Urinary bladder (tissue), 3 donors: ENCODE measurements at regions not wholly inside any gene's neighbourhood (a gene's known extent, or its start where the extent isn't known, plus 50 kb on each side); places are given as distances from the start of the nearest gene placed in this dataset.

Experiments used
- DNase-seq: peaks from one replicate; pipeline ENCODE4 v3.0.0-alpha.2; 2015; ENCODE audit errors: extremely low spot score
- H3K27ac ChIP-seq: one replicate; pipeline ENCODE4 v1.5.1; 2013; ENCODE audit warnings: low read depth, mild to moderate bottlenecking, moderate library complexity
- H3K36me3 ChIP-seq: one replicate; pipeline ENCODE4 v1.6.1; 2013; ENCODE audit warnings: mild to moderate bottlenecking, moderate library complexity; ENCODE audit not compliant: insufficient read depth
- H3K4me1 ChIP-seq: one replicate; pipeline ENCODE4 v1.6.1; 2013; ENCODE audit warnings: mild to moderate bottlenecking, moderate library complexity; ENCODE audit not compliant: insufficient read depth
- H3K4me3 ChIP-seq: one replicate; pipeline ENCODE4 v1.5.1; 2013; ENCODE audit warnings: low read depth, low read length
- WGBS: extraction: QIAGEN DNeasy Blood & Tissue Kit; methylation state at CpG from one replicate; pipeline ENCODE4 v1.1.7; 2013; 5-methylcytosine and 5-hydroxymethylcytosine counted together
- donor health status: healthy with polysubstance abuse.
- donor health status: healthy.

- no peak overlapping the region for H3K27ac ChIP-seq
- H3K4me1 ChIP-seq, result no peaks in the 10 kb centered on the region
- H3K36me3 ChIP-seq, result no peaks in the 10 kb centered on the region
- 73% methylated on average over 6 of the region's 6 CpGs for WGBS
- no peak overlapping the region for H3K4me3 ChIP-seq
- no peak for DNase-seq
These were observed 715.7 kb downstream of the DIAPH3 start for GRCh38 chr13:59447846-59448620.

- no peak for DNase-seq
- no peaks in the 10 kb centered on the region for H3K4me1 ChIP-seq
- WGBS, result 76% methylated on average over 4 of the region's 4 CpGs
These were observed 714.0 kb downstream of the DIAPH3 start for GRCh38 chr13:59449750-59450149.

GRCh38 chr13:59450229-59450628, 713.5 kb downstream of the DIAPH3 start:
- no peak for DNase-seq
- H3K4me1 ChIP-seq, result no peaks in the 10 kb centered on the region
- no peak overlapping the region for H3K27ac ChIP-seq
- no peaks in the 10 kb centered on the region for H3K36me3 ChIP-seq
- WGBS, result 70% methylated on average over 1 of the region's 1 CpG
- H3K4me3 ChIP-seq, result no peak overlapping the region

More at GRCh38 chr13:59449750-59450149, 714.0 kb downstream of the DIAPH3 start:
- H3K4me3 ChIP-seq, result no peak overlapping the region
- H3K27ac ChIP-seq, result no peak overlapping the region
- H3K36me3 ChIP-seq, result no peaks in the 10 kb centered on the region

GRCh38 chr13:59451236-59451635, 712.5 kb downstream of the DIAPH3 start:
- no peaks in the 10 kb centered on the region for H3K4me1 ChIP-seq
- no peak overlapping the region for H3K4me3 ChIP-seq
- H3K36me3 ChIP-seq, result no peaks in the 10 kb centered on the region
- no peak overlapping the region for H3K27ac ChIP-seq
- no peak for DNase-seq

DNA sequence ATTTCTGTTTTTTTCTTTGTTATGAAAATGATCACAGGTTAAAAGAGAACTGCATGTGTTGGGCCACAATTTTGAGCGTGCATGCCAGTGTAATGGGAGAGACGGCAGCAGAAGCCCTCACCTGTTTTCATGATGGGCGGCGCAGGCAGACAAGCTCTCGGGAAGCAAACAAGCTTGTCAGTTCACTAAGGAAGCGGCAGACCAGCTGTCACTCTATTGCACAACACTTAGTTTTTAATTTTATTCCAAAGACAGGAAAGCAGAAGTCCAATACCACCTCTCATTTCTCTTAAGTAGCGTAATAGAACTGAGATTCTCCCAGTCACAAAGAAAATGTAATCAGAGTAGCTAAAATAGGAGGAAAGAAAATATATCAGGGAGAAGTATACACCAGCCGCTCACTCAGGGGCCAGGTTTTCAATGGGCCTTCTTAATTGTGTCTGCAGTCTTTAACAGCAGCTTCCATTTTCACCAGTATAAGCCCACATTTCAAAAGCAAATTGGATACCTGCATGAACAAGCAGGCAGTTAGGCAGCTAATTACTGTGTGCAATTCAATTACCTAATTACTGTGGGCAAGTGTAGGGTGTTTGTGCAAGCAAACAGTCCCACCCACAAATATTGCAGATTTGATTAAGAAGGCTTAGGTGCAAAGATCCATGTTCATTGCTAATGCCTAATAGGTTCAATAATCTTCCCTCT, 711.4 kb downstream of the DIAPH3 start:
- DNase-seq, result no peak
- Histone ChIP-seq H3K27ac (no peak overlapping the region), H3K4me1 (no peaks in the 10 kb centered on the region), H3K36me3 (no peaks in the 10 kb centered on the region), H3K4me3 (no peak overlapping the region)
- WGBS, result 83% methylated on average over 8 of the region's 8 CpGs

DNA sequence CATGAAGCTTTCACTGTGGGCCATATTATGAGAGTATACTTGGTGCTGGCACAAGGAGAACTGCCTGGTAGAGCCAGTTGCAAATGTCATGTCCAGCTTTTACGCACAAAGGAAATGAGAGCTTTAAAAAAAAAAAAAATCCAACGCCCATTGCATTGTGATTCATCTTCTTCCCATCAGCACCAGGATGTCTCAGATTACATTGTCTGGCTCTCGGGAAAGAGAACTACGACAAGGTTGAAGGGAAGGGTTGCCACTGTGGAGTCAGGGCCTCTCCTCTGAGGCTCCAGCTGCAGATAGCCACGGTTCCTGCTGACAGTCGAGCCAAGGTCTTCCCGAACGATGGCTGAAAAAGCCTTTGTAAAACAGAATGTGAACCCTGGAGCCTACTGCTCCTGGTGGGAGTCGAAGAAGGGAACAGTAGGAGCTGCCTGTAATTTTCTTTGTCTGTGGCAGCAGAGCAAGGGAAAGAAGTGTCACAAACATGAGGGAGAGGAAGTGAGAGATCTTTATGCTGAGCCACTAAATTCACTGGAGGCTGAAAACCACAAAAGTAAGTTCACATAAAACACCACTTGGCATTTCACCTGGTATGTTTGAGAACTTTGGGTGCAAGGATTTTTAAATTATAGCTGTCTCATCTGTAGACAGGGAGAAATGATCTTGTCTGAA, 704.7 kb downstream of the DIAPH3 start:
- 52% methylated on average over 9 of the region's 9 CpGs for WGBS
- H3K4me3 ChIP-seq, result no peak overlapping the region
- no peaks in the 10 kb centered on the region for H3K4me1 ChIP-seq
- no peaks in the 10 kb centered on the region for H3K36me3 ChIP-seq
- DNase-seq, result no peak
- H3K27ac ChIP-seq, result no peak overlapping the region

GRCh38 chr13:59459972-59460371, 703.8 kb downstream of the DIAPH3 start:
- Histone ChIP-seq H3K36me3 (no peaks in the 10 kb centered on the region), H3K27ac (no peak overlapping the region), H3K4me3 (no peak overlapping the region), H3K4me1 (no peaks in the 10 kb centered on the region)
- 97% methylated on average over 2 of the region's 2 CpGs for WGBS
- DNase-seq, result no peak

GRCh38 chr13:59461411-59461810, 702.3 kb downstream of the DIAPH3 start:
- Histone ChIP-seq H3K4me3 (no peak overlapping the region), H3K27ac (no peak overlapping the region), H3K4me1 (no peaks in the 10 kb centered on the region), H3K36me3 (no peaks in the 10 kb centered on the region)
- DNase-seq, result no peak
- WGBS, result 85% methylated on average over 3 of the region's 3 CpGs

- Histone ChIP-seq H3K36me3 (no peaks in the 10 kb centered on the region), H3K4me3 (no peak overlapping the region), H3K27ac (no peak overlapping the region), H3K4me1 (no peaks in the 10 kb centered on the region)
- DNase-seq, result no peak
- WGBS, result 99% methylated on average over 3 of the region's 3 CpGs
These were observed 700.7 kb downstream of the DIAPH3 start for GRCh38 chr13:59463023-59463422.

DNA sequence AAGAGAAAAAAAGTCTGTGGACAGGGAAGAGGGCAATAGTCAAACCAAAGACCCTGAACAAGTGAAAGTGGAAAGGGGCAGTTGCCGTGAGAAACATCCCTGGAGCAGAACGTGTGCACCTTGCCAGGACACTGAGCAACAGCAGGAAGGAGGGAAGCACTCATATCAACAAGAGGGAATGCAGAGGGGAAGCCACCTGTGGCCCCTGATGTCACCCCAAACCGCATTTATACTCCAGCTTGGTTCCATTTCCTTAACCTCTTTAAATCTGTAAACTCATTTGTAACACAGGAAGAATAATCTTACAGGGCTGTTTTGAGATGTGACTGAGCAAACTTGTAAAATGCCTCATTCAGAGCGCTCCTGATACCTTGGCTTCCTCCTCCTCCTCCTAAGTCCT, 698.8 kb downstream of the DIAPH3 start:
- DNase-seq, result no peak
- H3K4me3 ChIP-seq, result no peak overlapping the region
- no peak overlapping the region for H3K27ac ChIP-seq
- H3K4me1 ChIP-seq, result no peaks in the 10 kb centered on the region
- WGBS, result 67% methylated on average over 4 of the region's 4 CpGs
- no peaks in the 10 kb centered on the region for H3K36me3 ChIP-seq

GRCh38 chr13:59468396-59468795, 695.3 kb downstream of the DIAPH3 start:
- 96% methylated on average over 2 of the region's 2 CpGs for WGBS
- Histone ChIP-seq H3K36me3 (no peaks in the 10 kb centered on the region), H3K4me3 (no peak overlapping the region), H3K4me1 (no peaks in the 10 kb centered on the region), H3K27ac (no peak overlapping the region)
- no peak for DNase-seq

DNA sequence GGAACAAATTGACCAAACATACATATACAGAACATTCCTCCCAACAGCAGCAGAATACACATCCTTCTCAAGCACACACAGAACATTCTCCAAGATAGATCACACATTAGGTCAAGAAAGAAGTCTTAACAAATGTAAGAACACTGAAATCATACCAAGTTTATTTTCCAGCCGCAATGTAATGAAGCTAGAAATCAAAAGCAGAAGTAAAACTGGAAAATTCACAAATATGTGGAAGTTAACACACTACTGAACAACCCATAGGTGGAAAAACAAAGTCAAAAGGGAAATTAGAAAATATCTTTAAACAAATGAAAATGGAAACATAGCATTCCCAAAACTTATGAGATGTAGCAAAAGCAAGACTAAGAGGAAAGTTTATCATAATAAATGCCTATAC, 692.6 kb downstream of the DIAPH3 start:
- 89% methylated on average over 1 of the region's 1 CpG for WGBS
- Histone ChIP-seq H3K36me3 (no peaks in the 10 kb centered on the region), H3K27ac (no peak overlapping the region), H3K4me1 (no peaks in the 10 kb centered on the region), H3K4me3 (no peak overlapping the region)
- DNase-seq, result no peak

GRCh38 chr13:59472134-59472533, 691.6 kb downstream of the DIAPH3 start:
- no peak for DNase-seq
- Histone ChIP-seq H3K4me3 (no peak overlapping the region), H3K36me3 (no peaks in the 10 kb centered on the region), H3K27ac (no peak overlapping the region), H3K4me1 (no peaks in the 10 kb centered on the region)

GRCh38 chr13:59474696-59475095, 689.0 kb downstream of the DIAPH3 start:
- no peak overlapping the region for H3K4me3 ChIP-seq
- no peaks in the 10 kb centered on the region for H3K4me1 ChIP-seq
- no peak for DNase-seq
- no peak overlapping the region for H3K27ac ChIP-seq
- WGBS, result 76% methylated on average over 1 of the region's 1 CpG
- H3K36me3 ChIP-seq, result no peaks in the 10 kb centered on the region
